ENCODE measurements at regions not wholly inside any gene's neighbourhood (a gene's known extent, or its start where the extent isn't known, plus 50 kb on each side); places are given as distances from the start of the nearest gene placed in this dataset.

- Histone ChIP-seq H3K4me3 (ENCODE audit: control extremely low read depth in 1 of 5, extremely low read depth in 1 of 5, insufficient read depth in 1 of 5, low read depth in 2 of 5, low read length in 4 of 5) (no peak overlapping the region), H3K79me2 (ENCODE audit: control insufficient read depth, insufficient read depth, low read length) (no peaks in the 10 kb centered on the region), H3K27ac (ENCODE audit: low read length in 2 of 2) (no peak overlapping the region), H4K20me1 (ENCODE audit: control insufficient read depth, insufficient read depth, low read length, poor library complexity, severe bottlenecking) (no peaks in the 10 kb centered on the region), H3K9ac (ENCODE audit: low read length) (no peak overlapping the region), H3K9me3 (ENCODE audit: control extremely low read depth in 1 of 3, control insufficient read depth in 2 of 3, insufficient read depth in 1 of 3, low read length in 2 of 3) (peaks cover 0 to 3% (median 0%) of the 10 kb centered on the region in 3 donors), H3K27me3 (replicated peaks in 1 of 4; ENCODE audit: control extremely low read depth in 1 of 4, control insufficient read depth in 3 of 4, insufficient read depth in 4 of 4, low read length in 3 of 4) (no peaks in the 10 kb centered on the region), H3K4me2 (replicated peaks; ENCODE audit: low read depth, low read length, poor library complexity, severe bottlenecking) (no peak overlapping the region), H2AFZ (ENCODE audit: insufficient read depth, low read depth, low read length, poor library complexity, severe bottlenecking) (no peak overlapping the region), H3K36me3 (replicated peaks in 1 of 2; ENCODE audit: control extremely low read depth in 1 of 2, control insufficient read depth in 1 of 2, extremely low read depth in 1 of 2, insufficient read depth in 2 of 2, low read length in 1 of 2) (no peaks in the 10 kb centered on the region), H3K4me1 (ENCODE audit: control insufficient read depth in 2 of 2, insufficient read depth in 2 of 2, low read length in 2 of 2) (no peaks in the 10 kb centered on the region)
- Mint-ChIP-seq H3K27me3 (no peaks in the 10 kb centered on the region), H3K4me3 (no peak overlapping the region), H3K4me1 (no peaks in the 10 kb centered on the region), H3K27ac (no peak overlapping the region), H3K9me3 (ENCODE audit: insufficient read depth) (peaks cover 6% of the 10 kb centered on the region)
- ChIA-PET CTCF (no interaction called here), POLR2A (no interaction called here)
- WGBS (ENCODE audit: insufficient coverage): 73% methylated on average over 3 of the region's 3 CpGs
- ATAC-seq (ENCODE audit: low read depth) (no peak), DNase-seq (no peak)
- TF ChIP-seq EZH2 (IDR thresholded peaks at IDR 0.05; ENCODE audit: borderline replicate concordance, insufficient read depth, low read depth, low read length, poor library complexity, severe bottlenecking) (no peak), CTCF (IDR thresholded peaks at IDR 0.05) (no peak)
- intact Hi-C loops (cut with micrococcal nuclease): no loop called here
These were observed 523.2 kb upstream of the IGFBP3 start for GRCh38 chr7:46444256-46444655.

DNA sequence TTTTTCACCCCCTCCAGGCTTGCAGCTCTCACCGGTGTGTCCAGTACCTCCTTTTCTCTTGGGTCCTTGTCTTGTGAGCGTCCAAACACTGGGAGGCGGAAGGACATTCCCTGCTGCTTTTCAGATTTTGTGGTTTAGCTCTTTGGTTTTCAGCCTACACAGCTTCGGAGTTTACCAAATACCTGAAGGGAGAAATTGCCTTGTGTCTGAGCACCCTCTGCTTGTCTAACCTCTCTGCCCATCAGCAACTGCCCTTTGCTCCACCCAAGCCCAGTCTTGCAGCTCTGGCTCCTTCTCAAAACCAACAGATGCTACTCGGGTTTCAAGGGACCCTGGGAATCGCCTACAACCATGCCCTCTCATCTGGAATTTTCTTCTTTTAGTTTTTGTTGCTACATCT lies 519.1 kb upstream of the IGFBP3 start:
- Histone ChIP-seq H3K4me1 (ENCODE audit: control insufficient read depth in 2 of 2, insufficient read depth in 2 of 2, low read length in 2 of 2) (no peaks in the 10 kb centered on the region), H3K9ac (ENCODE audit: low read length) (no peak overlapping the region), H3K4me2 (replicated peaks; ENCODE audit: low read depth, low read length, poor library complexity, severe bottlenecking) (no peak overlapping the region), H3K79me2 (ENCODE audit: control insufficient read depth, insufficient read depth, low read length) (no peaks in the 10 kb centered on the region), H3K27ac (ENCODE audit: low read length in 2 of 2) (no peak overlapping the region), H3K9me3 (ENCODE audit: control extremely low read depth in 1 of 3, control insufficient read depth in 2 of 3, insufficient read depth in 1 of 3, low read length in 2 of 3) (peaks cover 0 to 6% (median 3%) of the 10 kb centered on the region in 3 donors), H3K27me3 (replicated peaks in 1 of 4; ENCODE audit: control extremely low read depth in 1 of 4, control insufficient read depth in 3 of 4, insufficient read depth in 4 of 4, low read length in 3 of 4) (no peaks in the 10 kb centered on the region), H4K20me1 (ENCODE audit: control insufficient read depth, insufficient read depth, low read length, poor library complexity, severe bottlenecking) (no peaks in the 10 kb centered on the region), H2AFZ (ENCODE audit: insufficient read depth, low read depth, low read length, poor library complexity, severe bottlenecking) (no peak overlapping the region), H3K4me3 (ENCODE audit: control extremely low read depth in 1 of 5, extremely low read depth in 1 of 5, insufficient read depth in 1 of 5, low read depth in 2 of 5, low read length in 4 of 5) (no peak overlapping the region), H3K36me3 (replicated peaks in 1 of 2; ENCODE audit: control extremely low read depth in 1 of 2, control insufficient read depth in 1 of 2, extremely low read depth in 1 of 2, insufficient read depth in 2 of 2, low read length in 1 of 2) (no peaks in the 10 kb centered on the region)
- no peak overlapping the region for H3K4me3 Mint-ChIP-seq
- ChIA-PET POLR2A (no interaction called here), CTCF (no interaction called here)
- H3K27ac Mint-ChIP-seq: no peak overlapping the region
- H3K4me1 Mint-ChIP-seq: no peaks in the 10 kb centered on the region
- TF ChIP-seq CTCF (IDR thresholded peaks at IDR 0.05) (no peak), EZH2 (IDR thresholded peaks at IDR 0.05; ENCODE audit: borderline replicate concordance, insufficient read depth, low read depth, low read length, poor library complexity, severe bottlenecking) (no peak)
- H3K9me3 Mint-ChIP-seq (ENCODE audit: insufficient read depth): peaks cover 5% of the 10 kb centered on the region
- ATAC-seq (ENCODE audit: low read depth) (no peak), DNase-seq (no peak)
- H3K27me3 Mint-ChIP-seq: no peaks in the 10 kb centered on the region
- WGBS (ENCODE audit: insufficient coverage): 92% methylated on average over 5 of the region's 6 CpGs
- intact Hi-C loops (cut with micrococcal nuclease): no loop called here
